GM12878 (cell line): ENCODE measurements at regions not wholly inside any gene's neighbourhood (a gene's known extent, or its start where the extent isn't known, plus 50 kb on each side); places are given as distances from the start of the nearest gene placed in this dataset.

Source experiments
- ATAC-seq: fragments of 200-7000 bp; cut with Tn5 transposase; 3 replicates; pipeline ENCODE4 v1.9.1; 2020; ENCODE audit warnings: mild to moderate bottlenecking, moderate library complexity
- BruUV-seq: library from RNA; stranded (reverse); fragments of 400-500 nt; replicated peaks from 2 replicates; lab custom pipeline; 2021; lab: Mats Ljungman, UMichigan
- CTCF ChIA-PET: fragments of 300-600 bp; sonication (Branson Sonifier 250); formaldehyde crosslinking; extraction: SDS; loops from one replicate; lab custom pipeline; 2021; ENCODE audit warnings: inconsistent platforms; lab: Yijun Ruan, JAX
- POLR2A ChIA-PET: fragments of 350-600 bp; formaldehyde crosslinking; extraction: SDS; loops from one replicate; lab custom pipeline; 2021; ENCODE audit warnings: inconsistent platforms; lab: Charles Lee
- RAD21 ChIA-PET: fragments of 300-600 bp; sonication (Branson Sonifier 250); formaldehyde crosslinking; loops from one replicate; lab custom pipeline; 2023; ENCODE audit warnings: antibody characterized with exemption; ENCODE audit not compliant: unreplicated experiment; lab: Charles Lee
- SMC1A ChIA-PET: fragments of 300-600 bp; sonication (Branson Sonifier 250); formaldehyde crosslinking; loops from one replicate; lab custom pipeline; 2023; ENCODE audit not compliant: unreplicated experiment, uncharacterized antibody; lab: Charles Lee
- DNase-seq: peaks from one replicate; pipeline ENCODE4 v3.0.0-alpha.2; 2011; ENCODE audit warnings: low read depth, low spot score
- FAIRE-seq: peaks from 3 replicates; lab custom pipeline; 2011; peaks lifted over from hg19 to GRCh38; lab: Jason Lieb, UNC
- H2AFZ ChIP-seq: 2 replicates; pipeline ENCODE4 v1.6.0; 2011; ENCODE audit warnings: low read depth, low read length, control low read depth; ENCODE audit not compliant: control insufficient read depth
- H3K27ac ChIP-seq: 2 replicates; pipeline ENCODE4 v1.5.1; 2011; ENCODE audit warnings: control low read depth; ENCODE audit not compliant: control insufficient read depth, insufficient read depth
- H3K27me3 ChIP-seq, 2 experiments: replicated peaks in 1 of 2; 2 replicates each; pipeline versions ENCODE4 v1.6.0 to v1.6.1; 2011; ENCODE audit warnings: low read length in 1 of 2; ENCODE audit not compliant: control insufficient read depth in 2 of 2, insufficient read depth in 2 of 2
- H3K36me3 ChIP-seq, 2 experiments: 2 replicates each; pipeline ENCODE4 v1.5.1; 2011; ENCODE audit warnings: low read length in 1 of 2; ENCODE audit not compliant: control insufficient read depth in 2 of 2, insufficient read depth in 2 of 2
- H3K4me1 ChIP-seq: 2 replicates; pipeline ENCODE4 v1.6.1; 2011; ENCODE audit warnings: mild to moderate bottlenecking, low read length, moderate library complexity, mixed read lengths; ENCODE audit not compliant: control insufficient read depth, insufficient read depth
- H3K4me2 ChIP-seq: 2 replicates; pipeline ENCODE4 v1.6.0; 2011; ENCODE audit warnings: control low read depth; ENCODE audit not compliant: control insufficient read depth, insufficient read depth
- H3K4me3 ChIP-seq: fragments of 200-600 bp; sonication (generic); 2 replicates; pipeline ENCODE4 v1.5.1; 2016
- H3K79me2 ChIP-seq: 2 replicates; pipeline ENCODE4 v1.6.0; 2011; ENCODE audit warnings: low read length; ENCODE audit not compliant: control insufficient read depth, insufficient read depth
- H3K9ac ChIP-seq: 2 replicates; pipeline ENCODE4 v1.8.0; 2011; ENCODE audit warnings: low read length, control low read depth, mixed read lengths; ENCODE audit not compliant: control insufficient read depth, insufficient read depth
- H3K9me3 ChIP-seq: replicated peaks from 3 replicates; pipeline ENCODE4 v1.5.1; 2011; ENCODE audit warnings: mild to moderate bottlenecking, low read length; ENCODE audit not compliant: control insufficient read depth, insufficient read depth
- H4K20me1 ChIP-seq: 2 replicates; pipeline ENCODE4 v1.6.0; 2011; ENCODE audit not compliant: control insufficient read depth, insufficient read depth
- ASH2L ChIP-seq: fragments of 300-600, 200-600 bp; sonication (generic); IDR thresholded peaks from 2 replicates; pipeline ENCODE4 v1.6.1; 2017; ENCODE audit warnings: low read depth, mild to moderate bottlenecking, borderline replicate concordance
- NFIC ChIP-seq: IDR thresholded peaks from 2 replicates; pipeline ENCODE4 v1.6.1; 2012; ENCODE audit warnings: low read depth, mild to moderate bottlenecking, inconsistent platforms, low read length, moderate library complexity
- WGBS: methylation state at CpG from one replicate; pipeline ENCODE4 v1.1.6; 2016; ENCODE audit warnings: low lambda C conversion rate; ENCODE audit not compliant: insufficient replicate concordance, insufficient coverage; ENCODE audit errors: missing lambda C conversion rate; 5-methylcytosine and 5-hydroxymethylcytosine counted together
- in situ Hi-C: fragments of 300-500 bp; cut with MboI; formaldehyde crosslinking; loops from 9 replicates; pipeline ENCODE4 v1.14.3; 2018; ENCODE audit warnings: mixed read lengths
- intact Hi-C: fragments of 100-400 bp; cut with micrococcal nuclease; formaldehyde crosslinking; loops from one replicate; pipeline ENCODE4 v1.14.2; 2022; ENCODE audit not compliant: unreplicated experiment
- TF ChIP-seq, protein P1 (sequence below): fragments of 450-650 bp; IDR thresholded peaks from 2 replicates; pipeline ENCODE4 v1.6.1; 2014; ENCODE audit warnings: mild to moderate bottlenecking
- TF ChIP-seq, protein P2 (sequence below): fragments of 450-650 bp; IDR thresholded peaks from 2 replicates; pipeline ENCODE4 v1.6.1; 2016; ENCODE audit warnings: mild to moderate bottlenecking, moderate library complexity, borderline replicate concordance

GRCh38 chr5:98641671-98642070 lies 131.8 kb upstream of the RGMB start:
- H3K4me1 ChIP-seq: no peaks in the 10 kb centered on the region
- ChIA-PET POLR2A (no interaction called here), SMC1A (no interaction called here), CTCF (no interaction called here), RAD21 (no interaction called here)
- no peaks in the 10 kb centered on the region for H3K79me2 ChIP-seq
- H3K4me2 ChIP-seq: no peak overlapping the region
- no peak overlapping the region for H3K9ac ChIP-seq
- intact Hi-C loops: no loop called here
- whole genome bisulfite sequencing: 10% methylated on average over 1 of the region's 1 CpG
- no peaks in the 10 kb centered on the region for H3K36me3 ChIP-seq
- ATAC-seq (no peak), DNase-seq (no peak), FAIRE-seq (no peak)
- no TSS peak for BruUV-seq
- TF ChIP-seq ASH2L: no peak
- no peaks in the 10 kb centered on the region for H4K20me1 ChIP-seq
- no peaks in the 10 kb centered on the region for H3K9me3 ChIP-seq
- H3K4me3 ChIP-seq: no peak overlapping the region
- in situ Hi-C loops: no loop called here
- H3K27ac ChIP-seq: no peak overlapping the region
- H2AFZ ChIP-seq: no peak overlapping the region
- H3K27me3 ChIP-seq: no peaks in the 10 kb centered on the region

GRCh38 chr5:98643569-98643968 lies 129.9 kb upstream of the RGMB start:
- RAD21 ChIA-PET: no interaction called here
- TF ChIP-seq, protein P1, sequence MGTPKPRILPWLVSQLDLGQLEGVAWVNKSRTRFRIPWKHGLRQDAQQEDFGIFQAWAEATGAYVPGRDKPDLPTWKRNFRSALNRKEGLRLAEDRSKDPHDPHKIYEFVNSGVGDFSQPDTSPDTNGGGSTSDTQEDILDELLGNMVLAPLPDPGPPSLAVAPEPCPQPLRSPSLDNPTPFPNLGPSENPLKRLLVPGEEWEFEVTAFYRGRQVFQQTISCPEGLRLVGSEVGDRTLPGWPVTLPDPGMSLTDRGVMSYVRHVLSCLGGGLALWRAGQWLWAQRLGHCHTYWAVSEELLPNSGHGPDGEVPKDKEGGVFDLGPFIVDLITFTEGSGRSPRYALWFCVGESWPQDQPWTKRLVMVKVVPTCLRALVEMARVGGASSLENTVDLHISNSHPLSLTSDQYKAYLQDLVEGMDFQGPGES: no peak
- TF ChIP-seq NFIC: no peak
- TF ChIP-seq, protein P2, sequence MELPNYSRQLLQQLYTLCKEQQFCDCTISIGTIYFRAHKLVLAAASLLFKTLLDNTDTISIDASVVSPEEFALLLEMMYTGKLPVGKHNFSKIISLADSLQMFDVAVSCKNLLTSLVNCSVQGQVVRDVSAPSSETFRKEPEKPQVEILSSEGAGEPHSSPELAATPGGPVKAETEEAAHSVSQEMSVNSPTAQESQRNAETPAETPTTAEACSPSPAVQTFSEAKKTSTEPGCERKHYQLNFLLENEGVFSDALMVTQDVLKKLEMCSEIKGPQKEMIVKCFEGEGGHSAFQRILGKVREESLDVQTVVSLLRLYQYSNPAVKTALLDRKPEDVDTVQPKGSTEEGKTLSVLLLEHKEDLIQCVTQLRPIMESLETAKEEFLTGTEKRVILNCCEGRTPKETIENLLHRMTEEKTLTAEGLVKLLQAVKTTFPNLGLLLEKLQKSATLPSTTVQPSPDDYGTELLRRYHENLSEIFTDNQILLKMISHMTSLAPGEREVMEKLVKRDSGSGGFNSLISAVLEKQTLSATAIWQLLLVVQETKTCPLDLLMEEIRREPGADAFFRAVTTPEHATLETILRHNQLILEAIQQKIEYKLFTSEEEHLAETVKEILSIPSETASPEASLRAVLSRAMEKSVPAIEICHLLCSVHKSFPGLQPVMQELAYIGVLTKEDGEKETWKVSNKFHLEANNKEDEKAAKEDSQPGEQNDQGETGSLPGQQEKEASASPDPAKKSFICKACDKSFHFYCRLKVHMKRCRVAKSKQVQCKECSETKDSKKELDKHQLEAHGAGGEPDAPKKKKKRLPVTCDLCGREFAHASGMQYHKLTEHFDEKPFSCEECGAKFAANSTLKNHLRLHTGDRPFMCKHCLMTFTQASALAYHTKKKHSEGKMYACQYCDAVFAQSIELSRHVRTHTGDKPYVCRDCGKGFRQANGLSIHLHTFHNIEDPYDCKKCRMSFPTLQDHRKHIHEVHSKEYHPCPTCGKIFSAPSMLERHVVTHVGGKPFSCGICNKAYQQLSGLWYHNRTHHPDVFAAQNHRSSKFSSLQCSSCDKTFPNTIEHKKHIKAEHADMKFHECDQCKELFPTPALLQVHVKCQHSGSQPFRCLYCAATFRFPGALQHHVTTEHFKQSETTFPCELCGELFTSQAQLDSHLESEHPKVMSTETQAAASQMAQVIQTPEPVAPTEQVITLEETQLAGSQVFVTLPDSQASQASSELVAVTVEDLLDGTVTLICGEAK: no peak
- Histone ChIP-seq H3K9ac (no peak overlapping the region), H4K20me1 (no peaks in the 10 kb centered on the region), H3K9me3 (no peaks in the 10 kb centered on the region), H2AFZ (no peak overlapping the region), H3K79me2 (no peaks in the 10 kb centered on the region), H3K4me1 (no peaks in the 10 kb centered on the region), H3K4me3 (no peak overlapping the region), H3K27ac (no peak overlapping the region), H3K27me3 (no peaks in the 10 kb centered on the region), H3K4me2 (no peak overlapping the region), H3K36me3 (no peaks in the 10 kb centered on the region)
- intact Hi-C loops: no loop called here
- in situ Hi-C loops: no loop called here
- FAIRE-seq (no peak), ATAC-seq (no peak), DNase-seq (no peak)
- BruUV-seq: no TSS peak
- SMC1A ChIA-PET: interaction anchor here (1.8 kb wide), 1 partner anchor 8 kb away, joined by 4 read pairs; no protein-coding TSS in a partner anchor
- CTCF ChIA-PET: no interaction called here
- POLR2A ChIA-PET: no interaction called here
- WGBS: 0% methylated on average over 1 of the region's 1 CpG
